ENCODE measurements at regions not wholly inside any gene's neighbourhood (a gene's known extent, or its start where the extent isn't known, plus 50 kb on each side); places are given as distances from the start of the nearest gene placed in this dataset.
"Not testable (repeated sequence)": the region's sequence is repeated elsewhere in the genome, so short reads cannot be mapped to it uniquely, and the experiment has no call there.

GRCh38 chr5:142402752-142403318, 78.0 kb upstream of the SPRY4 start:
- DNase-seq (ENCODE audit: low read depth), result no peak
- no peak overlapping the region for H3K4me3 ChIP-seq (ENCODE audit: low read length)
- TF ChIP-seq CTCF (conservative IDR thresholded peaks at IDR 0.05; ENCODE audit: low read depth, low read length), result no peak

GRCh38 chr5:142400415-142400814, 75.6 kb upstream of the SPRY4 start:
- no peak for DNase-seq (ENCODE audit: low read depth)
- no peak for TF ChIP-seq CTCF (conservative IDR thresholded peaks at IDR 0.05; ENCODE audit: low read depth, low read length)
- no peak overlapping the region for H3K4me3 ChIP-seq (ENCODE audit: low read length)

- TF ChIP-seq CTCF (conservative IDR thresholded peaks at IDR 0.05; ENCODE audit: low read depth, low read length), result no peak
- no peak for DNase-seq (ENCODE audit: low read depth)
- no peak overlapping the region for H3K4me3 ChIP-seq (ENCODE audit: low read length)
These were observed 75.1 kb upstream of the SPRY4 start for GRCh38 chr5:142399891-142400290.

GRCh38 chr5:142398730-142399055, 73.9 kb upstream of the SPRY4 start:
- no peak for TF ChIP-seq CTCF (conservative IDR thresholded peaks at IDR 0.05; ENCODE audit: low read depth, low read length)
- no peak overlapping the region for H3K4me3 ChIP-seq (ENCODE audit: low read length)
- no peak for DNase-seq (ENCODE audit: low read depth)

GRCh38 chr5:142398011-142398729, 73.3 kb upstream of the SPRY4 start:
- not testable (repeated sequence) for DNase-seq (ENCODE audit: low read depth); H3K4me3 ChIP-seq (ENCODE audit: low read length)

GRCh38 chr5:142397178-142397577, 72.4 kb upstream of the SPRY4 start:
- no peak for DNase-seq (ENCODE audit: low read depth)
- TF ChIP-seq CTCF (conservative IDR thresholded peaks at IDR 0.05; ENCODE audit: low read depth, low read length), result no peak
- H3K4me3 ChIP-seq (ENCODE audit: low read length), result no peak overlapping the region

- no peak for TF ChIP-seq CTCF (conservative IDR thresholded peaks at IDR 0.05; ENCODE audit: low read depth, low read length)
- DNase-seq (ENCODE audit: low read depth), result no peak
- no peak overlapping the region for H3K4me3 ChIP-seq (ENCODE audit: low read length)
These were observed 71.7 kb upstream of the SPRY4 start for GRCh38 chr5:142396436-142397038.

Measured in retinal pigment epithelial cell (primary cell).